Stimulated activated CD8-positive, alpha-beta memory T cell treated with anti-CD3 and anti-CD28 coated beads, Interleukin-12 subunit alpha, Interleukin-12 subunit beta, amount 100 ng/mL, for 1 hour (primary cell): ENCODE measurements at regions not wholly inside any gene's neighbourhood (a gene's known extent, or its start where the extent isn't known, plus 50 kb on each side); places are given as distances from the start of the nearest gene placed in this dataset.

Experiments
- DNase-seq: peaks from one replicate; pipeline ENCODE4 v3.0.0-alpha.2; 2020; ENCODE audit warnings: low read depth

- DNase-seq: no peak
Measured at GRCh38 chr16:85162478-85163277, 50.4 kb upstream of the CIBAR2 start.

- no peak for DNase-seq
Measured at GRCh38 chr16:85163278-85164112, 51.2 kb upstream of the CIBAR2 start.

GRCh38 chr16:85164431-85164830 lies 52.2 kb upstream of the CIBAR2 start:
- DNase-seq: no peak

GRCh38 chr16:85164838-85165516 lies 52.7 kb upstream of the CIBAR2 start:
- DNase-seq: no peak

GRCh38 chr16:85165781-85166180 lies 53.5 kb upstream of the CIBAR2 start:
- DNase-seq: no peak

- DNase-seq: no peak
Measured at GRCh38 chr16:85166281-85166680, 54.0 kb upstream of the CIBAR2 start.

GRCh38 chr16:85166699-85167588 lies 54.7 kb upstream of the CIBAR2 start:
- no peak for DNase-seq

GRCh38 chr16:85167589-85168537 lies 55.6 kb upstream of the CIBAR2 start:
- DNase-seq: no peak

- no peak for DNase-seq
Measured at GRCh38 chr16:85168732-85169256, 56.5 kb upstream of the CIBAR2 start.

GRCh38 chr16:85169333-85170065 lies 57.2 kb upstream of the CIBAR2 start:
- DNase-seq: no peak

GRCh38 chr16:85170066-85170491 lies 57.8 kb upstream of the CIBAR2 start:
- DNase-seq: no peak

GRCh38 chr16:85170590-85171003 lies 58.3 kb upstream of the CIBAR2 start:
- no peak for DNase-seq

- DNase-seq: no peak
Measured at GRCh38 chr16:85171004-85171758, 58.9 kb upstream of the CIBAR2 start.

- no peak for DNase-seq
Measured at GRCh38 chr16:85171759-85172454, 59.6 kb upstream of the CIBAR2 start.

- no peak for DNase-seq
Measured at GRCh38 chr16:85172455-85173145, 60.3 kb upstream of the CIBAR2 start.

- no peak for DNase-seq
Measured at GRCh38 chr16:85173146-85173980, 61.1 kb upstream of the CIBAR2 start.
